ENCODE measurements at regions not wholly inside any gene's neighbourhood (a gene's known extent, or its start where the extent isn't known, plus 50 kb on each side); places are given as distances from the start of the nearest gene placed in this dataset.

DNA sequence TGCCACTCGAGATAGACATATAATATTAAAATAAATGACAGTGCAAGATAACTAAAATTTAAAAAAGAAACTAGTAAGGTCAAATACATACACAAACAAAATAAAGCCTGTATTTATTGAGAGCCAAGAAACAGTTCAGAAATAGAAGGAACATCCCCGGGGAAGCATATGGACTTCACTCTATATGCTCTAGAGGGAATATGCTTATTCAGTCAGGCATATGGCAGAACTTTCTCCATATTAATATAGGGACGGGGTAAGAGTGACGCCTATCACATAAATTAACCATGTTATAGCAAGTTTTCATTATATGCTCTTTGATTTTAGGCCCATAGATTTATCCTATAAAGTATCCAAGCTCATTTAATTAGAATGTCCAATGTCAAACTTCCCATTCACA lies 56.7 kb upstream of the EFHC2 start:
- TF ChIP-seq, protein P1, sequence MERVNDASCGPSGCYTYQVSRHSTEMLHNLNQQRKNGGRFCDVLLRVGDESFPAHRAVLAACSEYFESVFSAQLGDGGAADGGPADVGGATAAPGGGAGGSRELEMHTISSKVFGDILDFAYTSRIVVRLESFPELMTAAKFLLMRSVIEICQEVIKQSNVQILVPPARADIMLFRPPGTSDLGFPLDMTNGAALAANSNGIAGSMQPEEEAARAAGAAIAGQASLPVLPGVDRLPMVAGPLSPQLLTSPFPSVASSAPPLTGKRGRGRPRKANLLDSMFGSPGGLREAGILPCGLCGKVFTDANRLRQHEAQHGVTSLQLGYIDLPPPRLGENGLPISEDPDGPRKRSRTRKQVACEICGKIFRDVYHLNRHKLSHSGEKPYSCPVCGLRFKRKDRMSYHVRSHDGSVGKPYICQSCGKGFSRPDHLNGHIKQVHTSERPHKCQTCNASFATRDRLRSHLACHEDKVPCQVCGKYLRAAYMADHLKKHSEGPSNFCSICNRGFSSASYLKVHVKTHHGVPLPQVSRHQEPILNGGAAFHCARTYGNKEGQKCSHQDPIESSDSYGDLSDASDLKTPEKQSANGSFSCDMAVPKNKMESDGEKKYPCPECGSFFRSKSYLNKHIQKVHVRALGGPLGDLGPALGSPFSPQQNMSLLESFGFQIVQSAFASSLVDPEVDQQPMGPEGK (CRISPR knock-in tag; IDR thresholded peaks at IDR 0.05; ENCODE audit: borderline replicate concordance) = no peak
- TF ChIP-seq RARB (CRISPR knock-in tag; IDR thresholded peaks at IDR 0.05) (no peak), SNAI2 (CRISPR knock-in tag; IDR thresholded peaks at IDR 0.05) (no peak), BACH2 (CRISPR knock-in tag; IDR thresholded peaks at IDR 0.05; ENCODE audit: borderline replicate concordance) (no peak), ZNF70 (CRISPR knock-in tag; IDR thresholded peaks at IDR 0.05) (no peak), TOX (CRISPR knock-in tag; IDR thresholded peaks at IDR 0.05; ENCODE audit: borderline replicate concordance) (no peak), OSR1 (CRISPR knock-in tag; IDR thresholded peaks at IDR 0.05) (no peak)

Measured in SK-N-SH treated with all-trans-retinoic acid at 6 μM for 48 hours (cell line).